CD14-positive monocyte (primary cell): ENCODE measurements at regions not wholly inside any gene's neighbourhood (a gene's known extent, or its start where the extent isn't known, plus 50 kb on each side); places are given as distances from the start of the nearest gene placed in this dataset.

Source experiments
- DNase-seq, 3 donors: peaks; one replicate each; pipeline ENCODE4 v3.0.0-alpha.2; 2011 to 2022
- H2AFZ ChIP-seq: 2 replicates; pipeline ENCODE4 v1.6.0; 2012; ENCODE audit warnings: mild to moderate bottlenecking, low read depth, low read length, inconsistent platforms; ENCODE audit not compliant: insufficient read depth, poor library complexity, severe bottlenecking
- H3K27ac ChIP-seq, 2 donors: 1 replicate in 1 of 2; 2 replicates in 1 of 2; pipeline ENCODE4 v1.5.1; 2012 to 2013; ENCODE audit warnings: low read length in 2 of 2, control low read depth in 1 of 2, inconsistent platforms in 1 of 2, low read depth in 1 of 2, mild to moderate bottlenecking in 1 of 2
- H3K27me3 ChIP-seq, 2 donors: one replicate each; pipeline versions ENCODE4 v1.6.0 to v1.6.1; 2011 to 2013; ENCODE audit warnings: low read length in 2 of 2; ENCODE audit not compliant: control insufficient read depth in 2 of 2, insufficient read depth in 2 of 2
- H3K36me3 ChIP-seq, 2 donors: replicated peaks in 1 of 2; 1 replicate in 1 of 2; 2 replicates in 1 of 2; pipeline versions ENCODE4 v1.5.1 to v1.6.1; 2012 to 2013; ENCODE audit warnings: low read length in 2 of 2, control low read depth in 1 of 2, inconsistent platforms in 1 of 2, mild to moderate bottlenecking in 1 of 2; ENCODE audit not compliant: insufficient read depth in 2 of 2, control insufficient read depth in 1 of 2
- H3K4me1 ChIP-seq, 2 donors: 1 replicate in 1 of 2; 2 replicates in 1 of 2; pipeline versions ENCODE4 v1.5.1 to v1.6.1; 2012 to 2013; ENCODE audit warnings: low read length in 2 of 2, control low read depth in 1 of 2, inconsistent platforms in 1 of 2, mild to moderate bottlenecking in 1 of 2, moderate library complexity in 1 of 2; ENCODE audit not compliant: insufficient read depth in 2 of 2, control insufficient read depth in 1 of 2
- H3K4me2 ChIP-seq: replicated peaks from 2 replicates; pipeline ENCODE3; 2012; ENCODE audit warnings: low read length, moderate library complexity, mild to moderate bottlenecking; ENCODE audit not compliant: poor library complexity, severe bottlenecking; ENCODE audit errors: extremely low read depth
- H3K4me3 ChIP-seq, 3 experiments: fragments of 200-600 bp in 1 of 3; sonication (generic) in 1 of 3; replicated peaks in 1 of 3; 1 replicate in 2 of 3; 2 replicates in 1 of 3; pipeline ENCODE4 v1.5.1; 2011 to 2013; ENCODE audit warnings: low read length in 3 of 3, mild to moderate bottlenecking in 3 of 3, control low read depth in 2 of 3, low read depth in 2 of 3, inconsistent platforms in 1 of 3, moderate library complexity in 1 of 3
- H3K79me2 ChIP-seq: 2 replicates; pipeline ENCODE4 v1.6.0; 2012; ENCODE audit warnings: mild to moderate bottlenecking, control low read depth, inconsistent platforms, low read length, moderate library complexity; ENCODE audit not compliant: insufficient read depth
- H3K9ac ChIP-seq: 2 replicates; pipeline ENCODE4 v1.6.0; 2017; ENCODE audit warnings: low read length, mild to moderate bottlenecking; ENCODE audit not compliant: insufficient read depth, poor library complexity, severe bottlenecking
- H3K9me3 ChIP-seq, 2 donors: replicated peaks in 1 of 2; 1 replicate in 1 of 2; 2 replicates in 1 of 2; pipeline versions ENCODE4 v1.5.1 to v1.6.1; 2012 to 2013; ENCODE audit warnings: low read length in 2 of 2, control low read depth in 1 of 2; ENCODE audit not compliant: control insufficient read depth in 1 of 2, insufficient read depth in 1 of 2
- H4K20me1 ChIP-seq: 2 replicates; pipeline ENCODE4 v1.6.0; 2012; ENCODE audit warnings: mild to moderate bottlenecking, low read length, control low read depth, moderate library complexity; ENCODE audit not compliant: insufficient read depth
- H3K27ac Mint-ChIP-seq, 7 donors: one replicate each; pipeline ENCODE4 v1.8.0; 2020; ENCODE audit warnings: mild to moderate bottlenecking in 7 of 7, mixed read lengths in 7 of 7, moderate library complexity in 6 of 7, inconsistent platforms in 2 of 7
- H3K27me3 Mint-ChIP-seq, 3 donors: one replicate each; pipeline ENCODE4 v1.8.0; 2021 to 2022; ENCODE audit warnings: low read depth in 3 of 3, mild to moderate bottlenecking in 3 of 3, mixed read lengths in 3 of 3, moderate library complexity in 3 of 3, inconsistent platforms in 1 of 3
- H3K36me3 Mint-ChIP-seq, 2 donors: one replicate each; pipeline ENCODE4 v1.8.0; 2020; ENCODE audit warnings: mixed read lengths in 2 of 2, inconsistent platforms in 1 of 2, mild to moderate bottlenecking in 1 of 2
- H3K4me1 Mint-ChIP-seq: one replicate; pipeline ENCODE4 v1.8.0; 2020; ENCODE audit warnings: mild to moderate bottlenecking, mixed read lengths
- H3K4me3 Mint-ChIP-seq, 2 donors: one replicate each; pipeline ENCODE4 v1.8.0; 2020; ENCODE audit warnings: mild to moderate bottlenecking in 2 of 2, mixed read lengths in 2 of 2, moderate library complexity in 1 of 2
- H3K9me3 Mint-ChIP-seq, 7 donors: one replicate each; pipeline ENCODE4 v1.8.0; 2020 to 2022; ENCODE audit warnings: mixed read lengths in 7 of 7, mild to moderate bottlenecking in 6 of 7, moderate library complexity in 6 of 7, inconsistent platforms in 2 of 7
- CTCF ChIP-seq: fragments of 200-600 bp; IDR thresholded peaks from one replicate; pipeline ENCODE4 v1.8.0; 2022; ENCODE audit warnings: antibody characterized with exemption, mild to moderate bottlenecking
- WGBS: methylation state at CpG from one replicate; pipeline ENCODE4 v1.1.5; 2013; ENCODE audit warnings: missing lambda C conversion rate; ENCODE audit not compliant: insufficient coverage; 5-methylcytosine and 5-hydroxymethylcytosine counted together
- intact Hi-C, 2 donors: fragments of 100-400 bp; cut with micrococcal nuclease; formaldehyde crosslinking; loops; one replicate each; pipeline versions ENCODE4 v1.15.0 to v1.15.1; 2023

DNA sequence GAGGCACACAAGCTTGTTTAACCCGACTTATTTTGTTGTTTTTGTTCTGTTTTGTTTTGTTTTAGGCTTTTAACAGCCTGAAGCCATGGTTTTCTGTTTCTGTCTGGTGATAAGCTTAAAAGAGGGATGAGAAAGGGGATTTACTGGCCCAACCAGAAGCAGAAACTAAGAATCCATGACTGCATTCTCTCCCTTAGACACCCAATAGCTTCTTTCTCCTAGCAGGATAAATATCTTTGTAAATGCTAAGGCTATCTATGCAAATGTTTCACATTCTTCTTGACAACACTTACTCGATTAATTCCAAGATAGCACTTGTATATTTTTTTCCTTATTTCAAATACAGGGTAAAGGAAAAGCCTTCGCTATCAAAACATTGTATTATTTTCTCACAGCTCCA lies 53.7 kb upstream of the SMAD1 start:
- Histone ChIP-seq H4K20me1 (no peaks in the 10 kb centered on the region), H3K36me3 (no peaks in the 10 kb centered on the region), H2AFZ (no peak overlapping the region), H3K4me3 (no peak overlapping the region), H3K27me3 (no peaks in the 10 kb centered on the region), H3K9me3 (no peaks in the 10 kb centered on the region), H3K9ac (no peak overlapping the region), H3K4me1 (no peaks in the 10 kb centered on the region), H3K79me2 (no peaks in the 10 kb centered on the region), H3K27ac (no peak overlapping the region), H3K4me2 (no peak overlapping the region)
- H3K9me3 Mint-ChIP-seq = peaks cover 0 to 9% (median 5%) of the 10 kb centered on the region in 7 donors
- H3K27ac Mint-ChIP-seq = no peak overlapping the region
- intact Hi-C loops = no loop called here
- no peaks in the 10 kb centered on the region for H3K36me3 Mint-ChIP-seq
- no peak for TF ChIP-seq CTCF
- H3K4me1 Mint-ChIP-seq = no peaks in the 10 kb centered on the region
- peaks cover 0 to 6% (median 0%) of the 10 kb centered on the region in 3 donors for H3K27me3 Mint-ChIP-seq
- DNase-seq = no peak
- H3K4me3 Mint-ChIP-seq = no peak overlapping the region
- 60% methylated on average over 1 of the region's 3 CpGs for WGBS

GRCh38 chr4:145427221-145427620 lies 54.4 kb upstream of the SMAD1 start:
- Histone ChIP-seq H3K27ac (no peak overlapping the region), H3K79me2 (no peaks in the 10 kb centered on the region), H3K4me2 (no peak overlapping the region), H3K27me3 (no peaks in the 10 kb centered on the region), H4K20me1 (no peaks in the 10 kb centered on the region), H3K36me3 (no peaks in the 10 kb centered on the region), H3K4me3 (no peak overlapping the region), H3K9ac (no peak overlapping the region), H2AFZ (no peak overlapping the region), H3K4me1 (no peaks in the 10 kb centered on the region), H3K9me3 (no peaks in the 10 kb centered on the region)
- Mint-ChIP-seq H3K27me3 (peaks cover 0 to 5% (median 0%) of the 10 kb centered on the region in 3 donors), H3K4me3 (no peak overlapping the region), H3K36me3 (no peaks in the 10 kb centered on the region), H3K27ac (no peak overlapping the region), H3K9me3 (peaks cover 0 to 9% (median 5%) of the 10 kb centered on the region in 7 donors), H3K4me1 (no peaks in the 10 kb centered on the region)
- intact Hi-C loops = no loop called here
- no peak for TF ChIP-seq CTCF
- no peak for DNase-seq
- no CpG with 5 or more reads among the region's 2 CpGs for WGBS
